GM21576 (cell line): ENCODE measurements at regions not wholly inside any gene's neighbourhood (a gene's known extent, or its start where the extent isn't known, plus 50 kb on each side); places are given as distances from the start of the nearest gene placed in this dataset.
"Not testable (repeated sequence)": the region's sequence is repeated elsewhere in the genome, so short reads cannot be mapped to it uniquely, and the experiment has no call there.

Experiments used
- ATAC-seq: cut with Tn5 transposase; IDR thresholded peaks from one replicate; pipeline ENCODE4 v1.9.1; 2021; ENCODE audit warnings: mild to moderate bottlenecking, moderate library complexity; ENCODE audit not compliant: unreplicated experiment

- no peak for ATAC-seq
These were observed 121.6 kb downstream of the TMEM168 start for GRCh38 chr7:112668561-112668960.

- ATAC-seq = no peak
These were observed 120.9 kb downstream of the TMEM168 start for GRCh38 chr7:112669306-112669705.

- ATAC-seq = no peak
These were observed 120.0 kb downstream of the TMEM168 start for GRCh38 chr7:112670193-112670592.

GRCh38 chr7:112678626-112679025, 111.6 kb downstream of the TMEM168 start:
- ATAC-seq = no peak

DNA sequence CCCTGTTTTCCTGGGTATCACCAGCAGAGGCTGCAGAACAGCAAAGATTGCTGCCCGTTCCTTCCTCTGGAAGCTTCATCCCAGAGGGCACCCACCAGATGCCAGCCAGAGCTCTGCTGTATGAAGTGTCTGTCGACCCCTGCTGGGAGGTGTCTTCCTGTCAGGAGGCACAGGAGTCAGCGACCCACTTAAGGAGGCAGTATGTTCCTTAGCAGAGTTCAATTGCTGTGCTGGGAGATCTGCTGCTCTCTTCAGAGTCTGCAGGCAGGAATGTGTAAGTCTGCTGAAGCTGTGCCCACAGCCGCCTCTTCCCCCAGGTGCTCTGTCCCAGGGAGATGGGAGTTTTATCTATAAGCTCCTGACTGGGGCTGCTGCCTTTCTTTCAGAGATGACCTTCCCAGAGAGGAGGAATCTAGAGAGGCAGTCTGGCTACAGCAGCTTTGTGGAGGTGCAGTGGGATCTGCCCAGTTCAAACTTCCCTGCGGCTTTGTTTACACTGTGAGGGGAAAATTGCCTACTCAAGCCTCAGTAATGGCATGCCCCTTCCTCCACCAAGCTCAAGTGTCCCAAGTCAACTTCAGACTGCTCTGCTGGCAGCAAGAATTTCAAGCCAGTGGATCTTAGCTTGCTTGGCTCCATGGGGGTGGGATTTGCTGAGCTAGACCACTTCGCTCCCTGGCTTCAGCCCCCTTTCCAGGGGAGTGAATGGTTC, 100.6 kb downstream of the TMEM168 start:
- ATAC-seq = not testable (repeated sequence)

- ATAC-seq = no peak
These were observed 97.9 kb downstream of the TMEM168 start for GRCh38 chr7:112692333-112692732.

DNA sequence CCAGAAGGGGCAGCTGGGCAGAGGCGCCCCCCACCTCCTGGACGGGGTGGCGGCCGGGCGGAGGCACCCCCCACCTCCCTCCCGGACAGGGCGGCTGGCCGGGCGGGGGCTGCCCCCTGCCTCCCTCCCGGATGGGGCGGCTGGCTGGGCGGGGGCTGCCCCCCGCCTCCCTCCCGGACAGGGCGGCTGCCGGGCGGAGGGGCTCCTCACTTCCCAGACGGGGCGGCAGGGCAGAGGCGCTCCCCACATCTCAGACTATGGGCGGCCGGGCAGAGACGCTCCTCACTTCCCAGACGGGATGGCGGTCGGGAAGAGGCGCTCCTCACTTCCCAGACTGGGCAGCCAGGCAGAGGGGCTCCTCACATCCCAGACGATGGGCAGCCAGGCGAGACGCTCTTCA, 93.0 kb downstream of the TMEM168 start:
- not testable (repeated sequence) for ATAC-seq

DNA sequence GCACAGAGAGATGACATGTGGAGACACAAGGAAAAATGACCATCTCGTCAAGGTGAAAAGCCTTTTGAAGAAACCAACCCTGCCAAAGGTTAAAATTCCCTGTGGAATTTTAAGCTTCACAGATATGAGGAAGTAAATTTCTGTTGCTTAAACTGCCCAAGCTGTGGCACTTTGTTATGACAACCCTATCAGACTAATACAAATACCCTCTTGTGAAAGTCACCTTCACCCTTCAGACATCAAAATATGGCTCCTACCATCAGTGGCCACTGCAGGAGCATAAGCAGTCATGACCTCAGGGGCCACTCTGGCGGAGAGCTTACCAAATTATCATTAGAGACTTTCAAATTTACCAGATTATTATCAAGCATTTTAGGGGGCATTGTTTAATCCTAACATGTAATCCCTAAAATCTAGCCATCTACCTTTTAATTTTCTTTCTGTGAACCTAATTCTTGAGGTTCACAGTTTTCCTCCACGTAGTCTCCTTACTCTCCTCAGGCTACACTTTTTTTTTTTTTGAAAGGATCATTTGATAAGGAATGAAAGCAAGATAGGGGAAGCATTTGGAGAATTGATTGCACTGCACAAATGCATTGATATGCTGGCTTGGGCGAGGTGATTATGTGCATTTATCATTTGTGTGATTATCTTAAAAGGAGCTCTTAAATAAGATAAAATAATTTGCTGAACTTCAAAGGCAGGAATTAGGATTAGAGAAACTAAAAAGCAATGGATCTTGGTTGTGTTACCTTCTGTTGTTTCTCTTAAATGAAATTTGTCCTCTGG, 90.3 kb downstream of the TMEM168 start:
- ATAC-seq = no peak

DNA sequence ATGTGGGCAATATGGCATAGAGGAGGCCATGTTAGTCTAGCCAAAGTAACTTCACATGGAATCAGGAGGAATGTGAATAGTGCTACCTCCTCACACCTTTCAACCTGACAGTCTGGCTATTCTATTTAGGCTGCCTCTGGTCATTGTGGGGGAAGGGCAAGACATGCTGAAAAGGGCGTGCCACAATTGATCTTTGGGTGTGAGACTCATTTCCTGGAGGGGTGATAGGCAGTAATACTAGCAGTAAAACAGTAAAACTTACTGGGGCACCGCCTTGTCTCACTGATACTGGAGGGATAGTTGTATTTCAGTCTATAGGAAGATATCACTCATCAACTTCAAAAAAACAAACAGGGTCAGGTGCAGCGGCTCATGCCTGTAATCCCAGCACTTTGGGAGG, 88.7 kb downstream of the TMEM168 start:
- ATAC-seq = no peak

GRCh38 chr7:112707655-112708054, 82.5 kb downstream of the TMEM168 start:
- ATAC-seq = peak; percentile 71

- no peak for ATAC-seq
These were observed 82.0 kb downstream of the TMEM168 start for GRCh38 chr7:112708236-112708635.
